Transverse colon (tissue), 3 donors: ENCODE measurements at regions not wholly inside any gene's neighbourhood (a gene's known extent, or its start where the extent isn't known, plus 50 kb on each side); places are given as distances from the start of the nearest gene placed in this dataset.

Source experiments
- CTCF ChIP-seq, 5 experiments: fragments of 200-600 bp in 3 of 5; fragments of 450-650 bp in 2 of 5; sonication (generic) in 3 of 5; IDR thresholded peaks; 1 replicate in 2 of 5; 2 replicates in 3 of 5; pipeline ENCODE4 v1.5.1; 2016 to 2017; ENCODE audit warnings: antibody characterized with exemption in 5 of 5, inconsistent platforms in 3 of 5, mild to moderate bottlenecking in 2 of 5, moderate library complexity in 1 of 5
- POLR2A ChIP-seq: fragments of 450-650 bp; IDR thresholded peaks from one replicate; pipeline ENCODE4 v1.6.1; 2016; ENCODE audit warnings: antibody characterized with exemption, mild to moderate bottlenecking, moderate library complexity

- TF ChIP-seq POLR2A (no peak), CTCF (IDR thresholded peaks at IDR 0.05) (no peak)
These were observed 165.8 kb upstream of the DCC start for GRCh38 chr18:52174220-52174619.
